ENCODE measurements at regions not wholly inside any gene's neighbourhood (a gene's known extent, or its start where the extent isn't known, plus 50 kb on each side); places are given as distances from the start of the nearest gene placed in this dataset.
"Not testable (repeated sequence)": the region's sequence is repeated elsewhere in the genome, so short reads cannot be mapped to it uniquely, and the experiment has no call there.

DNA sequence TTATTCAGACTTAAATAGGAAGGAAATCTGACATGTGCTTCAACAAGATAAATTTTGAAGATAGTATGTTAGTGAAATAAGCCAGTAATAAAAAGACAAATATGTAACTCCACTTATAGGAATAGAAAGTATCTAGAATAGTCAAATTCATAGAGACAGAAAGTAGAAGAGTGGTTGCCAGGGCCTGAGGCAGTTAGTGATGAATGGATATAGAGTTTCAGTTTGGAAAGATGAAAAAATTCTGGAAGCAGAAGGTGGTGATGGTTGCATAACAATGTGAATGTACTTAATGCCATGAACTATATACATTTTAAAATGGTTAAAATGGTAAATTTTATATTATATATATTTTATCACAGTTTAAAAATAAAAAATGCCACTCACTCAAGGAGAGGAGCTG lies 54.3 kb downstream of the HAND2 start:
- DNase-seq (ENCODE audit: low spot score): no peak

DNA sequence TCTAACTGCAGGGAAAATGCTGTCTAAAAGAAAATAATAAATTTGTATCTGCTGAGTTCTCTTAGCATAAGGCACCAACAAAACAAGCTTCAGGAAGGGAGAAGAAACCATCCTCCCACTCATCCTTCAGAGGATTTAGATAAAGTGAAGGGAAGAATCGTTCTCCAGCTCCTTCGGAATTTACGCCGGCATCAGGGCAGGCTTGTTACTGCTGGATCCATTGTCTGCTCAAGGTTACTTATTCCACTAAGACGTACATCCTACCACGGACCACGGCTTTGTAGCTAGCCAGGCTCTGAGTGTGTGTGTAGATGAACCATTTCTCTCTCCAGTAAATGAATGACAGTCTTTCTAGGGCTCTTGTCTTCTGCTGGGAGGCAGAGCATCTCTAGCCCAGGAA lies 60.4 kb downstream of the HAND2 start:
- DNase-seq (ENCODE audit: low spot score): no peak
- intact Hi-C loops (cut with DNase I): no loop called here

More for the DNA sequence above, 54.3 kb downstream of the HAND2 start:
- intact Hi-C loops (cut with DNase I): loop anchor here in 1 of 2 donors (2.0 kb wide), 1 partner anchor 49 kb away; no protein-coding TSS in a partner anchor

DNA sequence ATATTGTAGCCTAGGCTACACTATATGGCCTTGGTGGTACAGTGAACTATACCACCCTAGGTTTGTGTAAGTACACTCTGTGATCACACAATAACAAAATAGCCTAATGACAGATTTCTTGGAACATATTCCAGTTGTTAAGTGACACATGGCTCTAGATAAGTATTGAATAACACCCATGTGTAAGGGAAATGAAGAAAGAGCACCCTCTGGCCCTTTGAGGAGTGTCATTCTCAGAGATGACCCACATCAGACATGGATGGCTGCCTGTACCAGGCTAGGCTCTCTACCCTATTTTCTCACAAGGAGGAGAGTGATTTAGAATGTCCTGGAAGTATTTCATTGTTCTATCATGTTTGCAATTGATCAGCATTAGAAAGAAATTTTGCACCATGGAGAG lies 61.7 kb downstream of the HAND2 start:
- no peak for DNase-seq (ENCODE audit: low spot score)
- intact Hi-C loops (cut with DNase I): no loop called here

DNA sequence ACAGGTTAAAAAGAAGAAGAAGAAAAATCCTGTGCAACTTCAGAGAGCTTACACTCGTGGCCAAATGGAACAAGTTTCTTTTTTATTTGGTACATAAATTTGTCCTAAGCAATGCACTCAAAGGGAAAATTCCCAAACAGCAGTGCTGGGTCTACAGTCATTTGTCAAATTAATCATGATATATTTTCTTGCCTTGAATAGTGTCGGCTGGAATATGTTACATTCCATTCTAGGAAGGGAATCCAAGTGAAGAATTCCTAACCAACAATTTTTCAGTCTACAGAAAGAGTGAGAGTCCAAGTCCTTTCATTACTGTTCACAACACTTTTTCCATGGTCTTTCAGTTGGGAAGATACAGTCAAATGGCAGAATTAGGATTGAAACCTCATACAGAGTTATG lies 63.9 kb downstream of the HAND2 start:
- DNase-seq (ENCODE audit: low spot score): no peak

DNA sequence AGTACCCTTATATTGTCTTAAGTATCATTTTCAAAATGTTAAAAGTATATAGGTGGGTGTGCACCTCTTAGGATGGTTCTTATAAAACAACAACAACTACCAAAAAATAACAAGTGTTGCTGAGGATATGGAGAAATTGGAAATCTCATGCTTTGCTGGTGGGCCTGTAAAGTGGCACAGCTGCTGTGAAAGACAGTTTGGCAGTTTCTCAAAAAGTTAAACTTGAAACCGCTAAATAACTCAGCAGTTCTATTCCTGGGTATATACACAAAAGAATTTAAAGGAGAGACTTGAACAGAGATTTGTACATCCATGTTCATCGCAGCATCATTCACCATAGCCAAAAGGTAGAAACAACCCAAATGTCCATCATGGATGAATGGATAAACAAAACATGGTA lies 65.5 kb downstream of the HAND2 start:
- no peak for DNase-seq (ENCODE audit: low spot score)
- intact Hi-C loops (cut with DNase I): no loop called here

More for the DNA sequence above, 63.9 kb downstream of the HAND2 start:
- intact Hi-C loops (cut with DNase I): no loop called here

DNA sequence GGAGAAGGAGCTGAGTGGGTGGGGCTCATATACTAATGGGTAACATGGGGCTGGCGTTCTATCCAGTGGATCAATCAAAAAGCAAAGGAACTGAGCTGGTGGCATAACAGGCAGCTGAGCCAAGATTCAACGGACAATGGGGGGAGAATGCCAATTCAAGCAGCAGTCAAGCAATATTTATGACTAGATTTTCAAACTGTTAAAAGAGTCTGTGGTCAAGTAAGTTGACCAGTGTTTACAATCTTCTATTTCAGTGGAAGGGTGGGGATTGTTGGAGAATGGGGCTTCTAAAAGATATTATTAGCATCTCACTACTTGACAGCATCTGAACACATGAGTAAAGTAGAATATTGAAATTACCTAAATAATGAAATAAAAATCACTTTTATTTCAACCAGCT lies 64.9 kb upstream of the SCRG1 start:
- no peak for DNase-seq (ENCODE audit: low spot score)
- intact Hi-C loops (cut with DNase I): no loop called here

DNA sequence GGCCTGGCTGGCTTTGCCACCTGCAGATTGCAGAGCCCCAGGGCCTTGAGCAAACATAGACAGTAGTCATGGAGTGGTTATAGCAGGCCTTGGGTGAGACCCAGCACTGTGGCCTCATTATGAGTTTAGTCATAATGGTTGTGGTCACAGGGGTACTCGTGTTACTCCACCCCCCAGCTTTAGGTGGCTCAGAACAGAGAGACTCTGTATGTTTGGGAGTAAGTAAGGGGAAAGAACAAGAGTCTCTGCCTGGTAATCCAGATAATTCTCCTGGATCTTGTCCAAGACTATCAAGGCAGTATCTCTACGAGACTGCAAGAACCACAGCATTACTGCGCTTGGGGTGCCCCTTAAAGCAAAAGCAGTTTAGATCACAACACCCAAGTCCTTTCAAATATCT lies 62.3 kb upstream of the SCRG1 start:
- DNase-seq (ENCODE audit: low spot score): no peak
- intact Hi-C loops (cut with DNase I): no loop called here

DNA sequence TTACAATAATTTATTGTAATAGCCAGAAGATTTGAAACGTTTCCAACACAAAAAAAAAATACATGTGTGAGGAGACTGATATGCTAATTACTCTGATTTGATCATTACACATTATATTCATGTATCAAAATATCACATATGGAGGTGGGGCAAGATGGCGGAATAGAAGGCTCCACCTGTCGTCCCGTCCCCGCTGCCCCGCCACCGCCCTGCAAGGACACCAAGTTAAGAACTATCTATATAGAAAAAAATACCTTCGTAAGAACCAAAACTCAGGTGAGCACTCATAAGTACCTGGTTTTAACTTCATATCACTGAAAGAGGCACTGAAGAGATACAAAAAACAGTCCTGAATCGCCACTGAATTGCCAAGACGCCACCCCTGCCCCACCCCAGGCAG lies 60.9 kb upstream of the SCRG1 start:
- DNase-seq (ENCODE audit: low spot score): no peak
- intact Hi-C loops (cut with DNase I): no loop called here

DNA sequence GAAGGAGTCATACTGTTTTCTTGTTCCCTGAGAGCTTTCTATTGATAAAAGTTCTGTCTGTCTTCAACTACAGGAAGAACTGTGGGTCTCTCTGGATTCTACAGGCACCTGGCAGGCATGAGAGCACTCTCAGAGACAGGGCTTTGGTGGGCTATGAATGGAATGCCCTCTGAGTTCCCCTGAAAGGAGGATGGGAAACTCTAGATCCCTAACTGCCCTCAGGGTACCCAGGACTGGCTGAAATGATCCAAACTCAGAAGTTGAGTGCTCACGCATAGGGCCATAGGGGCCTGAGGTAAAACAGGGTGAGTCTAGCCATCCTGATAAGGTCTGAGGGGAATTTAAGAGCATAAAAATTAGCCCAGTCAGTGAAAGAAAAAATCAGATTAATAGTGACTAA lies 59.0 kb upstream of the SCRG1 start:
- no peak for DNase-seq (ENCODE audit: low spot score)
- intact Hi-C loops (cut with DNase I): no loop called here

DNA sequence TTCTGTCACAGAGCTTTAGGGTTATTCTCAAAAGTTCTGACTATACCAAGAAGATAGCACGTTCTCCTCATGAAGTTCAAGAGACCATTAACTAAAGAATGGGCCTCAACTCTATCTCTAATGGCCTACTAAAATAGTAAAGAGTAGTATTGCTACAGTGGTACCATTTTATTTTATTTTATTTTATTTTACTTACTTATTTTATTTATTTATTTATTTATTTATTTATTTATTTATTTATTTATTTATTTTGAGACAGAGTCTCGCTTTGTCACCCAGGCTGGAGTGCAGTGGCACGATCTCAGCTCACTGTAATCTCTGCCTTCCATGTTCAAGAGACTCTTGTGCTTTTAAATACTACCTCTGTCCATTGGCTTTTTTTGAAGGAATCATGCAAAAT lies 52.5 kb upstream of the SCRG1 start:
- DNase-seq (ENCODE audit: low spot score); intact Hi-C loops (cut with DNase I): not testable (repeated sequence)

DNA sequence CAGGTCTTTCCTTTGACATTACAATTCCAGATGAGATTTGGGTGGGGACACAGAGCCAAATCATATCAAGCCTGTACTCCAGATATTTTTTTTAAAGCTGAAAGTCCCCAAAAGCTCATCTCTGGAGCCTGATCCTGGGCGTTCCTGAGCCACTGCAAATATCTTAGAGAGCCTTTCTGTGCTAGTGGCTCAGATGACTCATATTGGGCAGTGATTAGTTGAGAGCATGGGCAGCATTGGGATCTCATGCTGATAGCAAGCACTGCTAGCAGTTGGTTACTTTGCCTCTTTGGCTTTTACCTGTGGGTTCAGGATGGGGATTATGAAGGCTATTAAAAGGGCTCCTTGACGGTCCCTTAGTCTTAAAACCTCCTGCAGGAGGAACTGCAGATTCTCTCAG lies 51.4 kb upstream of the SCRG1 start:
- DNase-seq (ENCODE audit: low spot score): no peak
- intact Hi-C loops (cut with DNase I): no loop called here

DNA sequence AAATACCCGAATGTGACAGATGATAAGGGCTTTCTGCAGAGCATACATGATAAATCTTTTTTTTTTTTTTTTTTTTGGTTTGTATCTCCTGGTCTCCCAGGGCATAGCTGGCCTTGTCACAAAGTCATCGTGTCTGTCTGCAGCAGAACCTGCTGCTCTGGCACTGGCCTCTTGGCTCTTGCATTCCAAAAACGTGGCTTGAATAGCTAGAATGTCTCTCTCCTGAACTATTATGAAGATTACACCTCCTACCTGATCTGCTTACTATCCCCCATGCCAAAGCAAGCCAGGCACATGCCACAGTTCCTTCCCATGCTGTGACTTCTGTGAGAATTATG lies 50.4 kb upstream of the SCRG1 start:
- intact Hi-C loops (cut with DNase I): no loop called here
- no peak for DNase-seq (ENCODE audit: low spot score)

DNA sequence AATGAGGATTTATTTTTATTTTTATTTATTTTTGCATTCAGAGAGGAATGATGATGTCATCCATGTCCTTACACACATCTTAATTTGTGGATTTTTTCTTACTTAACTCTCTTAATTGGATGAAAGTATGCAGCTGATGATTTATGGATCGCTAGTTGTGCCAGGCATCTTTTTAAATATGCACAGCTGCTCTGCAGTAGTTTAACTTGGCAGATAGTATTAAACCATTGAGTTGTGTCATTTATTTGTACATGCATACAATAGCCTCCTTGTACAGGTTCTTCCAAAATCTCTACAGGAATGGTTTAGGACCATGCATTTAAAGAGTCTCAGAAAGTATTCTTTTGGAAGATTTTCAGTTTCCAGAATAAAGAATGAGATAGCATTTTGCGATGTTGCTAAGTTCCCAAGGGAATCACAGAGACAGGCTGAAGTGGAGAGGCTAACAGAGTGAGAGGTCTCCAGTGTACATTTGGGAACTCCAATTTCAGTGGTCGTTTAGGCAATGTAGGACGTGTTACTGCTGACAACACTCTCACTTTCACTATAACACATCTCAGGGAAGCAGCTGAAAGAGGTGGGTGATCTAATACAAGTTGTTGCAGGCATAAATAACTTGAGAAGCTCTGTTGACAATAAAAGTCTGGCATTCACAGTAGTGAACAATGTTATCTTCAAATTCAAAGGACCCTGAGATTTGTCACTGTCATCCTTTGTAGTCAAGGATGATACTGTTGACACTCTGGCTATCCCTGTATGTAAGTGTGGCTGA lies 49.9 kb upstream of the SCRG1 start:
- intact Hi-C loops (cut with DNase I): no loop called here
- DNase-seq (ENCODE audit: low spot score): no peak

All from posterior vena cava (tissue), 2 donors.